NB4 (cell line): ENCODE measurements at regions not wholly inside any gene's neighbourhood (a gene's known extent, or its start where the extent isn't known, plus 50 kb on each side); places are given as distances from the start of the nearest gene placed in this dataset.
"Not testable (repeated sequence)": the region's sequence is repeated elsewhere in the genome, so short reads cannot be mapped to it uniquely, and the experiment has no call there.

Experiments used
- DNase-seq: peaks from one replicate; pipeline ENCODE4 v3.0.0; 2010; ENCODE audit warnings: low read depth
- H3K4me3 ChIP-seq: one replicate; pipeline ENCODE4 v1.5.1; 2011; ENCODE audit warnings: mild to moderate bottlenecking, low read depth, low read length, moderate library complexity
- MAX ChIP-seq: IDR thresholded peaks from 2 replicates; pipeline ENCODE4 v1.6.1; 2011; ENCODE audit warnings: low read depth, low read length
- MYC ChIP-seq: IDR thresholded peaks from 2 replicates; pipeline ENCODE4 v1.6.1; 2011; ENCODE audit warnings: low read depth, low read length
- POLR2A ChIP-seq: IDR thresholded peaks from 2 replicates; pipeline ENCODE4 v1.6.1; 2011; ENCODE audit warnings: mild to moderate bottlenecking; ENCODE audit not compliant: insufficient read length; ENCODE audit errors: extremely low read depth
- TF ChIP-seq, protein P1 (sequence below): IDR thresholded peaks from one replicate; pipeline ENCODE4 v1.5.1; 2012; ENCODE audit warnings: low read depth, low read length

DNA sequence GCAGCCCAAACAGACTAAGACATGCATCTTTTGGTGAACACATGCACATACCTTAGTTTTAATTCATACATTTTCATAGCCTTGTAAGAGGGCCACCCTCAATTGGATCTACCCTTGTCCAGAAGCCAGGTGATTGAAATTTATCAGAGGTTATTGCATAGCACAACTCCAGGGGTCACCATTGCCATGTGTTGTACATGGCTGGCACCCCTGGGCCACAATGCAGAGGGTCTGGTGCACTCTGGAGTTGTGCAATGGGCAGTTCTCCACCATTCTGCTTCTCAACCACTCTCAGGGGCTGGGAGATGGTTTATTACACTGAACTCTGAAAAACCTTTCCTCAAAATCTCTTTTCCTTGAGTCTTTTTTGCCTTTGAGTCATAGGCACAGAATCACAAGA, 184.4 kb upstream of the CXorf66 start:
- no peak for DNase-seq
- TF ChIP-seq MAX (no peak), POLR2A (no peak), MYC (no peak)
- TF ChIP-seq, protein P1, sequence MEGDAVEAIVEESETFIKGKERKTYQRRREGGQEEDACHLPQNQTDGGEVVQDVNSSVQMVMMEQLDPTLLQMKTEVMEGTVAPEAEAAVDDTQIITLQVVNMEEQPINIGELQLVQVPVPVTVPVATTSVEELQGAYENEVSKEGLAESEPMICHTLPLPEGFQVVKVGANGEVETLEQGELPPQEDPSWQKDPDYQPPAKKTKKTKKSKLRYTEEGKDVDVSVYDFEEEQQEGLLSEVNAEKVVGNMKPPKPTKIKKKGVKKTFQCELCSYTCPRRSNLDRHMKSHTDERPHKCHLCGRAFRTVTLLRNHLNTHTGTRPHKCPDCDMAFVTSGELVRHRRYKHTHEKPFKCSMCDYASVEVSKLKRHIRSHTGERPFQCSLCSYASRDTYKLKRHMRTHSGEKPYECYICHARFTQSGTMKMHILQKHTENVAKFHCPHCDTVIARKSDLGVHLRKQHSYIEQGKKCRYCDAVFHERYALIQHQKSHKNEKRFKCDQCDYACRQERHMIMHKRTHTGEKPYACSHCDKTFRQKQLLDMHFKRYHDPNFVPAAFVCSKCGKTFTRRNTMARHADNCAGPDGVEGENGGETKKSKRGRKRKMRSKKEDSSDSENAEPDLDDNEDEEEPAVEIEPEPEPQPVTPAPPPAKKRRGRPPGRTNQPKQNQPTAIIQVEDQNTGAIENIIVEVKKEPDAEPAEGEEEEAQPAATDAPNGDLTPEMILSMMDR, result no peak
- H3K4me3 ChIP-seq, result no peak overlapping the region

DNA sequence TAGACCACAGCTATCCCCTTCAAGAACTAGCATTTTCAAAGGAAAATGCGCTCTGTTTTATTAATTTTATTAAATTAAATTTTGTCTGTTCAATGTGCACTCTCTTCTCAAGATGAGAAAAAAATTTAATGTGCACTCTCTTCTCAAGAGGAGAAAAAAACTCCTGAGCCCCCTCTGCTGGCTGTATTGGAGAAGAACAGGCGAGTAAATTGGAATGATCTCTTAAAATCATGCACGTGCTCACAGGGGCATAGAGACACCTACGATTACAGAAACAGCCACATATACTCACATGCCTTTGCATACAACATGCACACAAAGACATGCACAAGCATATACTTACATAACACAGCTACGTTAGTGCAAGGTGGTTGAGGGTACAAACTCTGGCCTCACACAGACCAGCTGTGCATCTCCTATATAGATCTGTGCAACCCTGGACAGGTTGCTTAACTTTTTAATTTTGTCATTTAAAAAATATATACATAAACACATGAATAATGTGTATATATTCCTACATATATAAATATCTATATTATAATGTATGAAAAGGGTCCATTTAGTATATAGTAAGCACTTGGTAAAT, 176.2 kb upstream of the CXorf66 start:
- TF ChIP-seq, protein P1, result peak; percentile 44
- TF ChIP-seq MYC (no peak), MAX (peak; percentile 61), POLR2A (no peak)
- peak; percentile 31 for DNase-seq
- no peak overlapping the region for H3K4me3 ChIP-seq

GRCh38 chrX:140138492-140138891, 173.2 kb upstream of the CXorf66 start:
- DNase-seq, H3K4me3 ChIP-seq: not testable (repeated sequence)

GRCh38 chrX:140138065-140138464, 172.7 kb upstream of the CXorf66 start:
- not testable (repeated sequence) for H3K4me3 ChIP-seq, DNase-seq

DNA sequence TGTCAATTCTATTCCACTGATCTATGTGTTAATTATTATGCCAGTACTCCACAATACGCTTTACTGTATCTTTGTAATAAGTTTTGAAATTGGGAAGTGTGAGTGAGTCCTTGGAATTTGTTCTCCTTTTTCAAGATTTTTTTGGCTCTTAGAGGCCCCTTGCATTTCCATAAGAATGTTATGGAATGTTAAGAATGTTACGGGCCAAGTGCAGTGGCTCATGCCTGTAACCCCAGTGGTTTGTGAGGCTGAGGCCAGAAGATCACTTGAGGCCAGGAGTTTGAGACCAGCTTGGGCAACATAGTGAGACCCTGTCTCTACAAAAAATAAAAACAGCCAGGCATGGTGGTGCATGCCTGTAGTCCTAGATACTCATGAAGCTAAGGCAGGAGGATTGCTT, 167.6 kb upstream of the CXorf66 start:
- no peak overlapping the region for H3K4me3 ChIP-seq
- no peak for DNase-seq
- no peak for TF ChIP-seq MAX
- TF ChIP-seq, protein P1, result no peak
- no peak for TF ChIP-seq MYC
- TF ChIP-seq POLR2A, result no peak

DNA sequence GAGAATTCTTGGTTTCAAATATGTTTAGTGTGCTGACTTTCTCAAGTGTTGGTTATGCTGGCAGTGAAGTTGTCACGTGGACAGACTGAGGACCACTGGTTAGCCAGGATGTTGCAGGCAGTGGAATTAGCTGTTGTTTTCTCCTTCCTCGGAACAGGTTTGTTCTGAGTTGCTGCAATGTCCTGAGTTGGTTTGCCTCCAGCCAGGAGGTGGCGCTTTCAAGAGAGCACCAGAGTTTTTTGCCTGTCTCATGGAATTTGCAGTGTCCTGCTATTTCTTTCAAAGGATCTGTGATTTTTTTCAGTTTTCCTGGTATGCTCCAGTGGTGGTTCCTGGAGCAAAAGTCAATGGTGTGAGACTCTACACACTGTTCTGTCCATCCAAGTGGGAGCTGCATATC, 158.1 kb upstream of the CXorf66 start:
- TF ChIP-seq, protein P1, result peak; percentile 29
- TF ChIP-seq MYC (no peak), POLR2A (no peak), MAX (no peak)
- no peak overlapping the region for H3K4me3 ChIP-seq
- no peak for DNase-seq

DNA sequence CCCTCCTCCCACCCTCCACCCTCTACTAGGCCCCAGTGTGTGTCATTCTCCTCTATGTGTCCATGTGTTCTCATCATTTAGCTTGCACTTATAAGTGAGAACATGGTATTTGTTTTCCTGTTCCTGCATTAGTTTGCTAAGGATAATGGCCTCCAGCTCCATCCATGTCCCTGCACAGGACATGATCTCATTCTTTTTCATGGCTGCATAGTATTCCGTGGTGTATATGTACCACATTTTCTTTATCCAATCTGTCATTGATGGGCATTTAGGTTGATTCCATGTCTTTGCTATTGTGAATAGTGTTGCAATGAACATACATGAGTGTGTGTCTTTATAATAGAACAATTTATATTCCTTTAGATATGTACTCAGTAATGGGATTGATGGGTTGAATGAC, 148.7 kb upstream of the CXorf66 start:
- not testable (repeated sequence) for DNase-seq

More for the DNA sequence above, 148.7 kb upstream of the CXorf66 start:
- H3K4me3 ChIP-seq, result not testable (repeated sequence)
